Suprapubic skin (tissue), 3 donors: ENCODE measurements at regions not wholly inside any gene's neighbourhood (a gene's known extent, or its start where the extent isn't known, plus 50 kb on each side); places are given as distances from the start of the nearest gene placed in this dataset.

ENCODE experiments used
- POLR2AphosphoS5 ChIP-seq, 3 donors: sonication (generic); formaldehyde crosslinking; IDR thresholded peaks; one replicate each; pipeline ENCODE4 v1.6.1; 2017; ENCODE audit warnings: antibody characterized with exemption in 3 of 3
- TF ChIP-seq, protein P1 (sequence below), 2 donors: fragments of 200-600 bp in 1 of 2; fragments of 450-650 bp in 1 of 2; sonication (generic) in 1 of 2; IDR thresholded peaks; one replicate each; pipeline ENCODE4 v1.5.1; 2016 to 2019; ENCODE audit warnings: antibody characterized with exemption in 2 of 2, mild to moderate bottlenecking in 1 of 2, moderate library complexity in 1 of 2

DNA sequence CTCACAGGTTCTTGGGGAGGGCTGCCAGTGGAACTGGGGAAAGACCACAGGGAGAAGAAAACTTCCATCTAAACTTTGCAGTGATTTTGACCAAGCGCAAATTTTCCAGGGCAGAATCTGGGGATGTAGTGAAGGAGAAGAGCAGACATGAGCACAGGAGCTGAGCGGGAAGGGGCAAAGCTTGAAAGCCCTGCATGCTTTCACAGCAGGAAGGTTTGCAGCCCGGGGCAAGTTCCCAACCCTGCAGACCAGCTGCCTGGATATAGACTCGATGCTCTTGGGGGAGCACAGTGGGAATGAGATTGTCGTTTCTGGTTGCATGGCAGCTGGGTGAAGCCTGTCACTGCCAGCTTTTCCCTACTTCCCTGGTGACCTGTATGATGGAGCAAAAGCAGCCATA lies 276.8 kb upstream of the RORB start:
- TF ChIP-seq POLR2AphosphoS5 (IDR thresholded peaks at IDR 0.05), result no peak
- TF ChIP-seq, protein P1, sequence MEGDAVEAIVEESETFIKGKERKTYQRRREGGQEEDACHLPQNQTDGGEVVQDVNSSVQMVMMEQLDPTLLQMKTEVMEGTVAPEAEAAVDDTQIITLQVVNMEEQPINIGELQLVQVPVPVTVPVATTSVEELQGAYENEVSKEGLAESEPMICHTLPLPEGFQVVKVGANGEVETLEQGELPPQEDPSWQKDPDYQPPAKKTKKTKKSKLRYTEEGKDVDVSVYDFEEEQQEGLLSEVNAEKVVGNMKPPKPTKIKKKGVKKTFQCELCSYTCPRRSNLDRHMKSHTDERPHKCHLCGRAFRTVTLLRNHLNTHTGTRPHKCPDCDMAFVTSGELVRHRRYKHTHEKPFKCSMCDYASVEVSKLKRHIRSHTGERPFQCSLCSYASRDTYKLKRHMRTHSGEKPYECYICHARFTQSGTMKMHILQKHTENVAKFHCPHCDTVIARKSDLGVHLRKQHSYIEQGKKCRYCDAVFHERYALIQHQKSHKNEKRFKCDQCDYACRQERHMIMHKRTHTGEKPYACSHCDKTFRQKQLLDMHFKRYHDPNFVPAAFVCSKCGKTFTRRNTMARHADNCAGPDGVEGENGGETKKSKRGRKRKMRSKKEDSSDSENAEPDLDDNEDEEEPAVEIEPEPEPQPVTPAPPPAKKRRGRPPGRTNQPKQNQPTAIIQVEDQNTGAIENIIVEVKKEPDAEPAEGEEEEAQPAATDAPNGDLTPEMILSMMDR (IDR thresholded peaks at IDR 0.05), result no peak
